Endodermal cell (in vitro differentiated cells): ENCODE measurements at regions not wholly inside any gene's neighbourhood (a gene's known extent, or its start where the extent isn't known, plus 50 kb on each side); places are given as distances from the start of the nearest gene placed in this dataset.
A peak's percentile ranks its signal among the peaks of the same experiment; 100 is the strongest.

Experiments
- DNase-seq: peaks from one replicate; pipeline ENCODE4 v3.0.0-alpha.2; 2017
- H3K27ac ChIP-seq: 2 replicates; pipeline ENCODE4 v1.5.1; 2013; ENCODE audit warnings: mild to moderate bottlenecking, low read depth, low read length, moderate library complexity
- H3K27me3 ChIP-seq: 2 replicates; pipeline ENCODE4 v1.6.1; 2013; ENCODE audit warnings: mild to moderate bottlenecking, low read length, moderate library complexity; ENCODE audit not compliant: insufficient read depth, control insufficient read depth, poor library complexity, severe bottlenecking
- H3K36me3 ChIP-seq: 2 replicates; pipeline ENCODE4 v1.7.0; 2013; ENCODE audit warnings: mild to moderate bottlenecking, low read length, moderate library complexity; ENCODE audit not compliant: control insufficient read depth, insufficient read depth
- H3K4me1 ChIP-seq: one replicate; pipeline ENCODE4 v1.7.0; 2013; ENCODE audit warnings: low read length; ENCODE audit not compliant: control insufficient read depth, insufficient read depth
- H3K4me3 ChIP-seq: 2 replicates; pipeline ENCODE4 v1.5.1; 2013; ENCODE audit warnings: mild to moderate bottlenecking, low read length, moderate library complexity
- H3K9ac ChIP-seq: 2 replicates; pipeline ENCODE4 v1.6.1; 2013; ENCODE audit warnings: mild to moderate bottlenecking, low read length, moderate library complexity; ENCODE audit not compliant: poor library complexity, severe bottlenecking; ENCODE audit errors: extremely low read depth
- H3K9me3 ChIP-seq: 2 replicates; pipeline ENCODE4 v1.6.1; 2013; ENCODE audit warnings: mild to moderate bottlenecking, low read length, moderate library complexity; ENCODE audit not compliant: control insufficient read depth
- H3K27ac Mint-ChIP-seq: 2 replicates; pipeline ENCODE4 v1.8.0; 2020; ENCODE audit warnings: mixed read lengths
- H3K27me3 Mint-ChIP-seq: 2 replicates; pipeline ENCODE4 v1.8.0; 2021; ENCODE audit warnings: mild to moderate bottlenecking, mixed read lengths; ENCODE audit not compliant: insufficient read depth
- H3K36me3 Mint-ChIP-seq: 2 replicates; pipeline ENCODE4 v1.8.0; 2020; ENCODE audit warnings: low read depth, mixed read lengths
- H3K4me1 Mint-ChIP-seq: 2 replicates; pipeline ENCODE4 v1.8.0; 2020; ENCODE audit warnings: mixed read lengths
- H3K4me3 Mint-ChIP-seq: 2 replicates; pipeline ENCODE4 v1.8.0; 2020; ENCODE audit warnings: mild to moderate bottlenecking, moderate library complexity, mixed read lengths
- H3K9me3 Mint-ChIP-seq: 2 replicates; pipeline ENCODE4 v1.8.0; 2020; ENCODE audit warnings: mild to moderate bottlenecking, mixed read lengths
- WGBS, 2 experiments: methylation state at CpG; one replicate each; pipeline versions ENCODE4 v1.1.5 to v1.1.7; 2013; ENCODE audit warnings: missing lambda C conversion rate in 2 of 2, mixed read lengths in 1 of 2; ENCODE audit not compliant: insufficient coverage in 1 of 2, insufficient read length in 1 of 2; 5-methylcytosine and 5-hydroxymethylcytosine counted together
- TF ChIP-seq, protein P1 (sequence below): fragments of 200-600 bp; sonication (generic); conservative IDR thresholded peaks from 2 replicates; pipeline ENCODE4 v1.5.0; 2021; ENCODE audit warnings: antibody characterized with exemption, mild to moderate bottlenecking

GRCh38 chr10:45495438-45496152 is 121.6 kb downstream of the ALOX5 start:
- no peaks in the 10 kb centered on the region for H3K4me1 ChIP-seq
- Mint-ChIP-seq H3K4me1 (peaks cover 11% of the 10 kb centered on the region), H3K27ac (no peak overlapping the region), H3K27me3 (no peaks in the 10 kb centered on the region), H3K36me3 (peaks cover 9% of the 10 kb centered on the region), H3K9me3 (peaks cover 25% of the 10 kb centered on the region), H3K4me3 (no peak overlapping the region)
- 94% methylated on average over 2 of the region's 2 CpGs; no CpG with 5 or more reads in 1 of the 2 experiments for WGBS, 2 experiments
- H3K9ac ChIP-seq: no peak overlapping the region
- H3K9me3 ChIP-seq: peaks cover 24% of the 10 kb centered on the region
- DNase-seq: no peak
- no peaks in the 10 kb centered on the region for H3K27me3 ChIP-seq
- peak overlapping the region; percentile 56 for H3K4me3 ChIP-seq
- H3K36me3 ChIP-seq: no peaks in the 10 kb centered on the region
- TF ChIP-seq, protein P1, sequence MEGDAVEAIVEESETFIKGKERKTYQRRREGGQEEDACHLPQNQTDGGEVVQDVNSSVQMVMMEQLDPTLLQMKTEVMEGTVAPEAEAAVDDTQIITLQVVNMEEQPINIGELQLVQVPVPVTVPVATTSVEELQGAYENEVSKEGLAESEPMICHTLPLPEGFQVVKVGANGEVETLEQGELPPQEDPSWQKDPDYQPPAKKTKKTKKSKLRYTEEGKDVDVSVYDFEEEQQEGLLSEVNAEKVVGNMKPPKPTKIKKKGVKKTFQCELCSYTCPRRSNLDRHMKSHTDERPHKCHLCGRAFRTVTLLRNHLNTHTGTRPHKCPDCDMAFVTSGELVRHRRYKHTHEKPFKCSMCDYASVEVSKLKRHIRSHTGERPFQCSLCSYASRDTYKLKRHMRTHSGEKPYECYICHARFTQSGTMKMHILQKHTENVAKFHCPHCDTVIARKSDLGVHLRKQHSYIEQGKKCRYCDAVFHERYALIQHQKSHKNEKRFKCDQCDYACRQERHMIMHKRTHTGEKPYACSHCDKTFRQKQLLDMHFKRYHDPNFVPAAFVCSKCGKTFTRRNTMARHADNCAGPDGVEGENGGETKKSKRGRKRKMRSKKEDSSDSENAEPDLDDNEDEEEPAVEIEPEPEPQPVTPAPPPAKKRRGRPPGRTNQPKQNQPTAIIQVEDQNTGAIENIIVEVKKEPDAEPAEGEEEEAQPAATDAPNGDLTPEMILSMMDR: no peak
- H3K27ac ChIP-seq: no peak overlapping the region
